HPDE6-E6E7 (cell line): ENCODE measurements at regions not wholly inside any gene's neighbourhood (a gene's known extent, or its start where the extent isn't known, plus 50 kb on each side); places are given as distances from the start of the nearest gene placed in this dataset.

ENCODE experiments used
- DNase-seq: peaks from one replicate; pipeline ENCODE4 v3.0.0; 2011; ENCODE audit warnings: missing footprints; ENCODE audit errors: extremely low spot score

DNA sequence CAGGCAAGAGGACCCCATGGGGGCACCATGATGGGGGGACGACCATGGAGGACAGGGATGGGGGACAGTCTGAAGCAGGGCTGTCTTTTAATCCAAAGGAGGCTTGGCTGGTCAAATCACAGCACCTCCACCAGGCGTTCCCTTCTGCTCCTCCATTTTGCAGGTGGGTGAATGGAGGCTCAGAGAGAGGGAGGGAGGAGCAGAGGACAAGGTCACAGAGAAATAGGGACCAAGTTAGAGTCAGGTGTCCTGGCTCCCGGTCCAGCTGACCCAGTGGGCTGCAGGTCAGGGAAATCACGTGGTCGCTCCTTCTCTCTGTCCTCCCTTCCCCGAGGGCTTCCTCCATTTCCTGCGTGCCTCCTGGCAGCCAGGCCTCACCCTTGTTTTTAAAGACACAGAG is 156.4 kb upstream of the SMIM23 start:
- no peak for DNase-seq

DNA sequence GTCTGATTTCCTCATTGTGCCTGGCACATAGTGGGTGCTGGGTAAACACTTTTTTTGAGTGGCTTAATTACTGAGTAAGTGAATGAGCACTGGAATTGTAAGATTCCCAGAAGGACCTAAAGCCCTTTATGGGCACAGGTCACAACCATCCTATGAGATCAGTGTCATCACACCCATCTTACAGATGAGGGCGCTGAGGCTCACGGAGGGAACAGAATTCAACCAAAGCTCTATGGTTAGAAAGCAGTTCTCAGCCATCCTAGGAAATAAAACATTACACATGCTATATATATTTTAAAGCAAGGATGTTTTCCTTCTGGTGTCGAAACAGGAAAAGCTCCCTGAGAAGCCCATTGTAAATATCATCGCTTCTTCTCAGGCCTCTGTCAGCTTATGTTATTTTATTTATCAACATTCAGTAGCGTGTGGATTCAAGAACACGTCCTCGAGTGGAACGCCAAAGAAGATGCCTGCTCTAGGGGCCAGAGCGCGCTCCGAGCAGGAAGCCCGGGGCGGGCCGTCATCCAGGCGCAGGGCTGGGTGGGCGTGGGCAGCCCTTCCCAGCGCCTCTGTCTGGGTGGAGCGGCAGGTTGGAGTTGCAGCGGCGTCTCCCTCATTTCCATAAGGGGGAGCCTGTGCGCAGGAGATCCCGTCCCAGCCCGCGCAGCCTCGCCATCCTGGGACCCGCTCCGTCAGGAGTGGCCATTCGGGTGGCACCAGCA is 155.8 kb upstream of the SMIM23 start:
- peak; percentile 81 for DNase-seq

DNA sequence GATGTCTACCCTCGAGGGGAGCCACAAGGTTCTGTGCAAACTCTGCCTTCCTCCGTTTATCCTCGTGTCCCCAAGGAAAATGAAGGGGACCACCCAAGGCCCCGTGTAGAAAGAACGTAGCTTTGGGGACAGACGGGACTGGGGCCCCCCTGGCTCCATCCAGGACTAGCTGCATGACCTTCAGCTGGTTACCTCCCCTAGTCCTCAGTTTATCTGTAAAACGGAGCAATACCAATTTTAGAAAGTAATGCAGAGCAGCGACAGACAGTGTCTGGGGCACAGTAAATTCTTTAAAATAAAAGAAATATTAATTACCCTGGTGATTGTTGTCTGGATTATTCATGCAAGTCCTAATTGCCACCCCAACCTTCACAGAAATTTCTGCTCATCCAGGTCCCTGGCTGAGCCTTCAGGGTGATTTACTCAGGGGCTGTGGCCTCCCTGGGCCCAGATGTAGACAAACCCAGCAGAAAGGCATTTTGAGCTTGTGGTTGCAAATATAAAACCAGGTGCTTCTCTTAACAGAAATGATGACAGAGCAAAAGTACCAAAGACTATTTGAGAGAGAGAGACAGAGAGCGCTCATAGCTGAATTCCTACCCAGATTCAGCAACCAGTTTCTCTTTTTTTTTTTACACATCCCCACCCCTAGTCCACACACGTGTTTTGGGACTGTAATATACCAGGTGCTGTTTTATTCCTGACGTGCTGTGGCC is 155.1 kb upstream of the SMIM23 start:
- no peak for DNase-seq

DNA sequence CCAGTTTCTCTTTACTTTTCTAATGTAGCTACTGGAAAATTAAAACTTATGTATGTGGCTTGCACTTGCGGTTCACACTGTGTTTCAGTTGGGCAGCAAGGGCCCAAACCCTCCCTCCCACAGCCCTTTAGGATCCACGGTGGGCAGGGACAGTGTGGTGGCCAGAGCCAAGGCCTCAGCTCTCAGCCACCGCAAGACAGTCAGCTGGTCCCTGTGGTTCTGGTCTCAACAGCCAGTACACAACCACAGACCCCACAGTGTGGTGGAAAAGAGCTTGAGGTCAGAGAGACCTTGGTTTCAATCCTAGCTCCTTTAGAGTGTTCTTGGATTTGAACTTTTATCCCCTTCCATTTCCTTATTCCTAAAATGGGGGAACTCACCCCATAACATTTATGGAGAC is 153.0 kb upstream of the SMIM23 start:
- DNase-seq, result no peak

DNA sequence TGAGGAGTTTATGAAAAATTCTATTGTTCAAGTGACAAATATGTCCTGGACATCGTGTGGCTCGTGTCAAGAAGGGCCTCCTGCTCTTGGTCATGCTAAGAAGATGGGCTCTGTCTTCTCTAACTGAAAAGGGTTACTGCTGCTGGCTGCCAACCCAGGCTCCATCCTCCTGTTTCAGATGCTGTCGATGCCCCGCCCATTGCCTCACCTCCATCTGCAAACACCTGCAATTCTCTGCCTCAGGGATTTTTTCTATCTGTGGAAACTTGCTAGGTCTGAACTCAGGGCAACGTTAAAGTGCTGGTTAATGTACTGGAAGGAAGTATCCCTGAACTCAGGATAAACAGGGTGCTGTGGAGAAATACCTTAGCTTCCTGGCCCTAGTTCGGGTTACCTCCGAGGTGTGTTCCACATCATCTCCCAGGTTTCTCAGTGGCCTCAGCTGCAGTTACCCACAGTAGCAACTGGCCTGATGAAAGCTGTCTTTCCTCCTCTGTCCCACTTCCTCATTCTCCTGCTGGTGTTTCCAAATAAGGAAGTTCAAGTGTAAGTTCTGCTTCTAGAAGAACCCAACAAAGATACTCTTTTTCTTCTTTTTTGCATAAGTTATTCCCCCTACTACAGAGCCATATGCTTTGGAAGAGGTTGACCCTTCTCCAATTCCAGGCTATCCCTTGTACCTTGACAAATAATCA is 151.7 kb upstream of the SMIM23 start:
- no peak for DNase-seq

DNA sequence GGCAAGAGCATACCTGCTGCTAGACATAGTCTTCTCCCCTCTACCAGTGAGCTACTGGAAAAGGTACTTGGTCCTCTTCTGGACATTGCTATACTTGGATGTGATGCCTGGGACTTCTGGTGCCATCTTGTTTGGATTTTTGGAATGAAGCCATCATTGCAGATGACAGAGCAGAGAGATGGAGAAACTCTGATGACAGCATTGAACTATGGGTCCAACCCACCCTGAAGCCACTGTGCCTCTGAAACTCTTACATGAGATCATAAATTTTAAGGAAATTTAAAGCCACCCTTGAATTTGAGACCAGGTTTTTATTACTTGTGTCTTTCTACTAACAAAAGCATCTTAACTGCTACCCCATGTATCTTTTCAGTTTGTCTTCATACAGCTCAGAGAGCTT is 151.1 kb upstream of the SMIM23 start:
- DNase-seq, result no peak

DNA sequence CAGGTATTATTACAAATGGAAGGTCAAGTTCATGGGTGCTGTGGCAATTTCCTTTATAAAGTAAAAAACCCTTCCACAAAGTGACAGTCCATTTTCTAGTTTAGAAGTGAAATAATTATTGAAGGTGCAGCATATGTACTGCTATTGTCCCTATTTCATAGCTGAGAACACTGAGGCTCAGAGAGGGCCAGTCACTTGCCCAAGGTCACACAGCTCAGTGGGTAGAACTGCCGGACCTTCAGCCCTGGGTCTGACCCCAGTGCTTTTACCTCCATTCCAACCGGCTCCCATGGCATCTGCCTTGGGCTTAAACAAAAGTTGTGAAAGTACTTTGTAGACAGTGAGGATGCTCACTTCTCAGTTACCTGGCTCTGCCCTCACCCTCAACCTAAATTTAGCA is 150.6 kb upstream of the SMIM23 start:
- no peak for DNase-seq

DNA sequence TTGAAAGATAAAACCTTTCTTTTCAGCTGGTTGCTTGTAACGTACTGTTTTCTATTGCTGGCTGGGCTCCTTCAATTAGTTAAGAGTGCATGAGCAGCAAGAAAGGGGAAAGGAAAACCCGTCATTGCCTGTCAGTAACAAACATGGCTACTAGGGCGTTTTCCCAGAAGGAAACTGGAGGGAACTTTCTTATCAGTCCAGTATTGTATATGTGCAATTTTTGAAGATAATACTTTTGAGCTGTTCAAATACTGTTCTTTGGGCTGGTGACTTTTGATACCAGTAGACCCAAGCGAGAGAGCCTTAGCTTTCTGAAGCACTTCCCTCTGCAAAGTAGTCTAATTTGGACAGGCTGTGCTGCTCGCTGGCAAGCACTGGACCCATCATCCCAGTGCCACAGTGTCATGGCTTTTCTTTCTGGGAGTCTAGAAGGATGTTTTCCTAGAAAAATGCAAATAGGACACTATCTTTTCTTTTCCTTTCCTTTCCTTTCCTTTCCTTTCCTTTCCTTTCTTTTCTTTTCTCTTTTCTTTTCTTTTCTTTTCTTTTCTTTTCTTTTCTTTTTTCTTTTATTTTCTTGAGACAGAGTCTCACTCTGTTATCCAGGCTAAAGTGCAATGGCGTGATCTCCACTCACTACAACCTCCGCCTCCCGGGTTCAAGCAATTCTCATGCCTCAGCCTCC is 149.9 kb upstream of the SMIM23 start:
- DNase-seq, result no peak

DNA sequence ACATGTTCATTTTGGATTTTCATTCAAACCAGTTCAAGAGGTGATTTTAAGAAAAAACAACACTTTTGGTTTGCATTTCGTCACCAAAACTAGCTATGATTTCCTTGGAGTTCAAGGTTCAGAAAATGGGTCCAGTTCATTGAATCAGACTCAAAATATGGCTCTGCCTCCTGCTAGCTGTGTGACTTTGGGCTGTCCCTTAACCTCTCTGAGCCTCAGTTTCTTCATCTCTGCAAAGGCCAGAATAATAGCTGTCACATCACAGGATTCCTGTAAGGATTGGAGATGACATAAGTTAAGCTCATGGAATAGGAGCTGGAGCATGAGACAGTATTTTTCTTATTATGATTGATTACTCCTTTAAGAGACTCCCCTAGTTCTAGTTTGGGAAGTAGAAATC is 147.8 kb upstream of the SMIM23 start:
- DNase-seq, result no peak

DNA sequence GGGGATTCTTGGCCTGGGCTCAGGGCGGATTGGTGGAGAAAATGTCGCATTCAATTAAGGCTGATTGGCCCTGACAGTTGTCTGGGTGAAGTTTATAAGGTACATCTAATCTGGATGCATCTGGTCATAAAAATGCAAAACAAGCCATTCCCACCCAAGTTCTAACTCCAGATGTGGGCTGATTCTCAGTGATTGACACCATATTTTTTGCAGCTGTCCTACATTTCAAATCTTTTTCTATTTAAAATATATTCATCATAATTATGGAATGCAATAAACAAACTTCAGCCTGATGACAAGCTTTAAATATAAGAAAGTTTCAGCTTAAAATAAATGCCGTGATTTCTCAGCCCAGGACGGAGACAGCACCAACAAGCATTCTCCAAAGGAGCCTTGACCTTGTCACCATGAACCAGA is 146.4 kb upstream of the SMIM23 start:
- DNase-seq, result no peak

DNA sequence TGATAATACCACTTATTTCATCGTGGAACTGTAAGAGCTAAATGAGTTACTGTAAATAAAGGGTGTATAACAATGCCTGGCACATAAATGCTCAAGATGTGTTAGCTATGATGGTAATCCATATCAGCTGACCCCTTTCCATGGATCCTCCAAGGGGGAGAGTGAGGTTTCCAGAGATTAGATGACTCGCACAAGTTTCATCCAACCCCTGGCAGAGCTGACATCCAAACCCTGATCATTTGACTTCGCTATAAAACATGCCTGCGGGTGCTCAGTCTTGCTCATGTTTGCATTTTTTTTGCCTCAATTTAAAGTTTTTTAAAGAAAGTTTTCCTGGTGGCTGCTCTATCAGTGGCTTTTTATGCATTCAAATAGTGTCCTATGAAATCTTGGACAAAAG is 145.7 kb upstream of the SMIM23 start:
- DNase-seq, result no peak

DNA sequence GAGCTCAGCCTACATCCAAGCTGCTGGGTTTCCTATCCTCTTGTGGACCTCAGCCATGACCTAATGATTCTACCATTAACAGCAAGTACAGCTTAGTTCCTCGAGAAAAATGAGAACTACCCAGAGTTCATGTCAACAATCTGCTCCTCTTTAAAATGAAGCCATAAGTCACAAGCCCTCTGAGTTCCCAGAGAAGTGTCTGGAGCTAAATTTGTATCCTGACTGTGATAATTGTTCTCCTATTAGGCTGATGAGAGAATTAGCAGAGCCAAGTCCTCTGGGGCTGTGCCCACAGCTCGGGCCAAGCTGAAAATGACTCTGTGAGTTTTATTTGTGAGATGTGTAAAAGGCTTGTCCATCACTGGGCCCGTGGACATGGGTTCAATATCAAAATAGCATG is 145.1 kb upstream of the SMIM23 start:
- DNase-seq, result no peak

DNA sequence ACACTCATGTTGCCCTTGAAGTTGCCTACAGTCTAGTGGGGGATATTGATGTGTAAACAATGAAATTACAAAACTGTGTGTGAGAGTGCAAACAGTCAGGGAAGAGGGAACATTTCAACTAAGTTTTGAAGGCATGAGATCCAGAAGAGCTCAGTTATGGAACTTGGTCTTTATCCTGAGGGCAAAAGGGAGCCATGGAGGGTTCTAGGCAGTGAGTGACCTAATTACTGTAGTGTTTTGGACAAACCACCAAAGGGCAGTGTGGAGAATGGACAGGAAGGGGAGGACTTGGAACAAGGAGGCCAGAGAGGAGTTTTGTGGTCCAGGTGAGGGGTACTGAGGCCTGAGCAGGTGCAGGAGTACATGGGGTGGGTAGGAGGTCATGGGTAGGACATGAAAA is 143.7 kb upstream of the SMIM23 start:
- no peak for DNase-seq

DNA sequence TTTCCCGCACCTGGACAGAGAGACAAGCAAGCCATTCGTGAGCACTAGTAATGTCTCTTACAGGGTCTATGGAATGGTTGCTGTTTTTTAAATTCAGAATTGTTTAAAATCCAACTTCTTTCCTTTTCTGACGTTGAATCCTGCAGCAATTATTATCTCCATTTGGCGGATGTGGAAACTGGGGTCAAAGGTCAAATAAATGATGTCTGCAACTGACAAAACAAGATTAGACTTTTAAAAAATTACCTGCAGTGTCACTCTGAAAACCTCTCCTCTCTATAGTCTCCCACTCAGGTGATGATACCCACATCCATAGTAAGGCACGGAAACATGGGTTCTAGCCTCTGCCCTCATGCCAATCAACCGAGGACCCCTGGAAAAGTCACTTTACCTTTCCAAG is 142.7 kb upstream of the SMIM23 start:
- no peak for DNase-seq

DNA sequence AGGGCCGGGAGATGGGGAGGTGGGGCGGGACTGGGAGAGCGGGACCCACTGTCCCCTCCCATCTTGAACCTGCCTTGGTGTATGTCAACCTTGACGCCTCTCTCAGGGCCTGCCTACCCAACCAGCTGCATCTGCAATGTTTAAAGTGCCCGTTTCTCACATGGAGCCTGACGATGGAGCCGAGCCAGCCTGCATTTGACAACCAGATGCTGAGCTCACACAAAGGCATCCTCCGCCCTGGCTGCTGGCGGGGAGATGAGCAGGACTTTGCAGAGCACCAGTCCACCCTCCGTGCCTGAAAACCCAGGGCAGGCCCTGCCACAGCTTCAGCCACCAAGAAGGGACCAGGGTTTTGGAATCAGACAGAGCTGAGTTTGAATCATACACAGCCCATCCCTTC is 141.1 kb upstream of the SMIM23 start:
- no peak for DNase-seq

DNA sequence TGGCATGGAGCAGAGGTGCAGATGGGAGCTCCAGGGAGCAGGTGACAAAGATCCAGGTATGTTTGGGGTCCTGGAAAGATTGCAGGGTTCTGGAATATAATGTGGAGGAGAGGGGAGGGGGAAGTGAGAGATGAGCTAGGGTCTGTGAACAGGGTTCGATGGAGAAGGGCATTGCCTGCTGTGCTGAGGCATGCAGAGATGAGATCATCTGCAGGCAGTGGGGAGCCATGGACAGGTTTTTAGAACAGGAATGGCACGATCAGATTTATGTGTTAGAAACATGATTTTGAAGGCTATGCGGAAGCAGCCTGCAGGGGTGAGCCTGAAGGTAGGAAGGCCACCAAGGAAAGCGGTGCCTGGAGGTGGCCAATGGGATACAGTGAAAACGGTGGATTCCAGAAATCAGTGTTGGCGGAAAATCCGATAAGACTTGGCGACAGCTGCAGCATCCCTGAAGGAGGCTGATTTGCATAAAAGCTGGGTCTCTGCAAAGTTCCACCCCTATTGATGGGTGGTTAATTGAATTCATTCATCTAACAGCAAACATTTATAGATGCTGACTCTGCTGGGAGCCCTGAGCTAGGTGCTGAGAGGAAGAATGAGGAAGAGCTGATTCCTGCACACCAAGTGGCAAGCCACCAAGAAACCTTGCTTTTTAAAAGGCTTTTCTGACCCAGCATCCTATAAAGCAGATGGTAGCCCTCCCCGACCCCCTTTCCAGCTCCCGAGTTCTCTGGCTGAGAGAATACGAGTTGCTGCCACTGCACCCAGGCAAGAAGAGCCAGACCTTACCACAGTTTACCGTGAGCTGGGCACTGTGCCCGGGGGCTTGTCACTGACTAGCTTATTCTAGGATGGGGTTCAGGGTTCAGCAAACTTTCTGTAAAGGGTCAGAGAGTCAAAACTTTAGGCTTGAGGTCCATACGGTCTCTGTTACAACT is 139.2 kb upstream of the SMIM23 start:
- DNase-seq, result no peak

DNA sequence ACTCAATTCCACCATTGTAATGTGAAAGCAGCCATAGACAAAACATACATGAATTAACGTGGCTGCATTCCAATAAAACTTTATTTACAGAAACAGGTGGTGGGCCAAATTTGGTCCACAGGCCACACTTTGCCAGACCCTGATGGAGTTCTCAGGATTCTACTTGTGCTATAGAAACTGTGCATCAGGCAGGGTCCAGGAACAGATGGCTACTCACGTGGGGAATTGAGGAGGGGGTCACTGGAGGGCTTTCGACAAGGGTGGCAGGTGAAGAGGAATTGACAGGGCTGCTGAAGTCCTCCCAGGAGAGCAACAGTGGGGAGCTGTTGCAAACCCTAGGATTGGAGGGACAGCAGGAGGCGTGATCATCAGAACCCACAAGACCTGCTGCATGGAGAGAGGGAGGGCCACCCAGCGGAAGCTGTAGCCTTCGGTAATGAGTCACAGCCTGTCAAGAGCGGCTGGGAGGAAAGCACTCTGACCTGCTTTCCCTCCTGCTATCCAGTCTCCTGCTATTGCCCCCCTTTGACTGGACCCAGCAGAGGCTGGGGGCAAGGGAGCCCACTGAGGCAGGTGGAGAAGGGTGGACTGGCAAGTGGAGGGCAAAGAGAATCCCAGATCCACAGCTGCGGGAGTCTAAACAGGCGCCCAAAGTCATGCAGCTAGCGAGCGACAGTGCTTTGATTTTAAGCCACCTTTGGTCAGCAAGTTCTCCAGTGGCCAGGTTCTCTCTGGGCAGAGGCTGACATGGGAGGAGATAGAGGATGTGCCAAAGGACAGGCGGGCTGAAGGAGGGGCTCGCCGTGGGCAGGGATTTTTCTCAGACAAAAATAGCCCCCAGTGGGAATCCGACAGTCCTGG is 138.3 kb upstream of the SMIM23 start:
- peak; percentile 64 for DNase-seq

DNA sequence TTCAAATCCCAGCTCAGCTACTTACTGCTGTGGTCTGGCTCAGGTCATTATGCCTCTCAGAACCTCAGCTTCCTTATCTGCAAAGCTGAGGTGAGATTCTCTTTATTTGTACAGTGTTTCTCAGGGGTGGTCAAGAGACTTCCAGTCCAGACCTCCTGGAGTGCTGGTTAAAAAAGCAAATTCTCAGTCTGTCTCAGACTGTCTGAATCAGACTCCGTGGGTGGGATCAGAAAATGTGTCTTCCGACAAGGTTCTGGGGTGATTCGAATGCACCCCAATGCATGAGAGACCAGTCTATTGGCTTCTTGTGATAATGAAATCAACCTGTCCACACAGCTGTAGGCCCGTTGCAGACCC is 137.7 kb upstream of the SMIM23 start:
- DNase-seq, result no peak

DNA sequence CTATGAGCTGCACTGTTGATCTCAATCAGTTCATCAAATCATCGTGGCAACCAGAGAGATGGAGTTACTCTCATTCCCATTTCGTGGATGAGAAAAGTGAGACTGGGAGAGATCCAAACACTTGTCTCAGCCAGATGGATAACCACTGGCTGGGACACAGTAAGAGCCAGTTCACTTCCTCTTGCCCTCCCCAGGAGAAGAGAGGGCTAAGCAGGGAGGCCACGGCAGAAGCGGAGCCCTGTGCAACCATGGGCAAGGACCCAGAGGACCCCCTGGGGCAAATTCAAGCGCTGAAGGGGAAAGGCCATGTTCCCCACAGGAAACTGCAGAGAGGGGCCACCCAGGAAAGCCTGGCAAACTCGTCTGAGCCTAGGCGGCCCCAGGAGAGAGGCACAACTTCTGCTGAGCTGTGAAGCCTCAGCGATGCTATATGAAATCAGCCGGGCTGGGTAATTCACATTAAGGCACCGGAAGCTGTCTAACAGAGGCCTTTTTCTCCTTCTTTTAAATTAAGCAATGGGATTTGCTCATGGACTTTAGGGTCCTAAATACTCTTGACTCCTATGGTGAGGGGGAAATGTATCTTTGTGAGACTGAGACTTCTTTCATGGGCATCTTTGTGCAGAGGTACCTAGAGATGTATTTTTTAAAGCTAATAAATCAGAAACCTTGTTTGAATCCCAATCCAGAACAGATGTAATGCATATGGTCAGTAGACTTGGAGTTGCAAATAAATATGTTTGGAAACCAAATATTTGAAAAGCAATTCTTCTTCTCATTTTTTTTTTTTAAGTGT is 137.1 kb upstream of the SMIM23 start:
- DNase-seq, result no peak

DNA sequence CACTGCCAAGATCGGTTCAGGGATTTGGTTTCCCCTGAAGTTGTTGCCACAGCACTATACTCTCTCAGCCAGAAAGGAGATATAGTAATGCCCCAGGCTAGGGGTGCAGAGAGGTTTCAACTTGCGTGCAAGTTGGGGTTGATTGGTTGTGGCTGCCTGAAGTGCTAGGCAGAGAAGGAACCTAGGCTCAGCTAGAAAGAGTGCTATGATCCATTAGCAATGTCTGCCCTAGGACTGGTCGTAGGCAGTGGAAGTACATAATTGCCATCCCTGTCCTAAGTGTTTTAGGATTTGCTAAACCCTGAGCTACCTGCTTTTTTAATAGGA is 136.6 kb upstream of the SMIM23 start:
- no peak for DNase-seq
